ENCODE measurements at regions not wholly inside any gene's neighbourhood (a gene's known extent, or its start where the extent isn't known, plus 50 kb on each side); places are given as distances from the start of the nearest gene placed in this dataset.

GRCh38 chr10:106254071-106254470 lies 910.4 kb downstream of the SORCS1 start:
- no peak for TF ChIP-seq Cebpa-rat (IDR thresholded peaks at IDR 0.05)
- no peak overlapping the region for H3K4me3 ChIP-seq
- H3K9me3 ChIP-seq (replicated peaks in 1 of 11): peaks cover 0 to 4% (median 0%) of the 10 kb centered on the region in 11 experiments; a peak in 2 of 22 replicates
- H3K4me2 ChIP-seq: no peak overlapping the region
- no peak overlapping the region for H3K27ac ChIP-seq
- H4K20me1 ChIP-seq: no peaks in the 10 kb centered on the region
- no peak overlapping the region for H3K9ac ChIP-seq
- H3K4me1 ChIP-seq: no peaks in the 10 kb centered on the region
- H3K36me3 ChIP-seq: no peaks in the 10 kb centered on the region
- H3K27me3 ChIP-seq: no peaks in the 10 kb centered on the region

- H3K27ac ChIP-seq: no peak overlapping the region
- H3K4me1 ChIP-seq: no peaks in the 10 kb centered on the region
- H3K4me2 ChIP-seq: no peak overlapping the region
- no peaks in the 10 kb centered on the region for H4K20me1 ChIP-seq
- no peak for TF ChIP-seq Cebpa-rat (IDR thresholded peaks at IDR 0.05)
- H3K36me3 ChIP-seq: no peaks in the 10 kb centered on the region
- H3K27me3 ChIP-seq: no peaks in the 10 kb centered on the region
- no peak overlapping the region for H3K4me3 ChIP-seq
- H3K9me3 ChIP-seq (replicated peaks in 1 of 11): peaks cover 0 to 4% (median 0%) of the 10 kb centered on the region in 11 experiments; a peak in 2 of 22 replicates
- no peak overlapping the region for H3K9ac ChIP-seq
These were observed 912.0 kb downstream of the SORCS1 start for GRCh38 chr10:106252541-106252940.

GRCh38 chr10:106251573-106251972 lies 912.9 kb downstream of the SORCS1 start:
- no peaks in the 10 kb centered on the region for H3K27me3 ChIP-seq
- H3K4me2 ChIP-seq: no peak overlapping the region
- no peak overlapping the region for H3K27ac ChIP-seq
- no peaks in the 10 kb centered on the region for H3K4me1 ChIP-seq
- H3K4me3 ChIP-seq: no peak overlapping the region
- no peak for TF ChIP-seq Cebpa-rat (IDR thresholded peaks at IDR 0.05)
- H3K9ac ChIP-seq: no peak overlapping the region
- H4K20me1 ChIP-seq: no peaks in the 10 kb centered on the region
- no peaks in the 10 kb centered on the region for H3K36me3 ChIP-seq
- no peaks in the 10 kb centered on the region for H3K9me3 ChIP-seq (replicated peaks in 1 of 11)

- Histone ChIP-seq H3K36me3 (no peaks in the 10 kb centered on the region), H3K27ac (no peak overlapping the region), H3K4me2 (no peak overlapping the region), H3K4me1 (no peaks in the 10 kb centered on the region), H4K20me1 (no peaks in the 10 kb centered on the region), H3K9me3 (replicated peaks in 1 of 11) (no peaks in the 10 kb centered on the region), H3K4me3 (no peak overlapping the region), H3K9ac (no peak overlapping the region), H3K27me3 (no peaks in the 10 kb centered on the region)
- no peak for TF ChIP-seq Cebpa-rat (IDR thresholded peaks at IDR 0.05)
These were observed 922.2 kb downstream of the SORCS1 start for GRCh38 chr10:106242301-106242700.

- no peaks in the 10 kb centered on the region for H3K9me3 ChIP-seq (replicated peaks in 1 of 11)
- no peak overlapping the region for H3K4me3 ChIP-seq
- H3K4me2 ChIP-seq: no peak overlapping the region
- H3K9ac ChIP-seq: no peak overlapping the region
- no peak overlapping the region for H3K27ac ChIP-seq
- no peaks in the 10 kb centered on the region for H3K36me3 ChIP-seq
- no peaks in the 10 kb centered on the region for H3K27me3 ChIP-seq
- H4K20me1 ChIP-seq: no peaks in the 10 kb centered on the region
- no peak for TF ChIP-seq Cebpa-rat (IDR thresholded peaks at IDR 0.05)
- H3K4me1 ChIP-seq: no peaks in the 10 kb centered on the region
These were observed 937.7 kb downstream of the SORCS1 start for GRCh38 chr10:106226828-106227227.

- Histone ChIP-seq H3K27ac (no peak overlapping the region), H3K4me2 (no peak overlapping the region), H3K4me3 (no peak overlapping the region), H3K9ac (no peak overlapping the region), H4K20me1 (no peaks in the 10 kb centered on the region), H3K4me1 (no peaks in the 10 kb centered on the region), H3K27me3 (no peaks in the 10 kb centered on the region), H3K36me3 (no peaks in the 10 kb centered on the region), H3K9me3 (replicated peaks in 1 of 11) (no peaks in the 10 kb centered on the region)
- no peak for TF ChIP-seq Cebpa-rat (IDR thresholded peaks at IDR 0.05)
These were observed 938.4 kb downstream of the SORCS1 start for GRCh38 chr10:106226142-106226541.

GRCh38 chr10:106224676-106225075 lies 939.8 kb downstream of the SORCS1 start:
- Histone ChIP-seq H3K9ac (no peak overlapping the region), H3K4me3 (no peak overlapping the region), H3K4me2 (no peak overlapping the region), H3K4me1 (no peaks in the 10 kb centered on the region), H3K9me3 (replicated peaks in 1 of 11) (no peaks in the 10 kb centered on the region), H3K36me3 (no peaks in the 10 kb centered on the region), H3K27me3 (no peaks in the 10 kb centered on the region), H3K27ac (no peak overlapping the region), H4K20me1 (no peaks in the 10 kb centered on the region)
- no peak for TF ChIP-seq Cebpa-rat (IDR thresholded peaks at IDR 0.05)

GRCh38 chr10:106217627-106218026 lies 946.9 kb downstream of the SORCS1 start:
- Histone ChIP-seq H3K36me3 (no peaks in the 10 kb centered on the region), H3K27ac (no peak overlapping the region), H3K4me2 (no peak overlapping the region), H3K4me3 (no peak overlapping the region), H3K9me3 (replicated peaks in 1 of 11) (no peaks in the 10 kb centered on the region), H3K4me1 (no peaks in the 10 kb centered on the region), H3K27me3 (no peaks in the 10 kb centered on the region), H4K20me1 (no peaks in the 10 kb centered on the region), H3K9ac (no peak overlapping the region)
- TF ChIP-seq Cebpa-rat (IDR thresholded peaks at IDR 0.05): no peak

GRCh38 chr10:106216085-106216484 lies 948.4 kb downstream of the SORCS1 start:
- no peaks in the 10 kb centered on the region for H3K4me1 ChIP-seq
- H3K27ac ChIP-seq: no peak overlapping the region
- no peak overlapping the region for H3K4me2 ChIP-seq
- H3K4me3 ChIP-seq: no peak overlapping the region
- no peaks in the 10 kb centered on the region for H3K9me3 ChIP-seq (replicated peaks in 1 of 11)
- H3K27me3 ChIP-seq: no peaks in the 10 kb centered on the region
- TF ChIP-seq Cebpa-rat (IDR thresholded peaks at IDR 0.05): no peak
- no peaks in the 10 kb centered on the region for H4K20me1 ChIP-seq
- H3K9ac ChIP-seq: no peak overlapping the region
- no peaks in the 10 kb centered on the region for H3K36me3 ChIP-seq

GRCh38 chr10:106214243-106214642 lies 950.3 kb downstream of the SORCS1 start:
- no peaks in the 10 kb centered on the region for H3K4me1 ChIP-seq
- no peak overlapping the region for H3K4me2 ChIP-seq
- no peak overlapping the region for H3K27ac ChIP-seq
- no peaks in the 10 kb centered on the region; a peak in 1 of 22 replicates for H3K9me3 ChIP-seq (replicated peaks in 1 of 11)
- no peak overlapping the region for H3K9ac ChIP-seq
- TF ChIP-seq Cebpa-rat (IDR thresholded peaks at IDR 0.05): no peak
- H3K36me3 ChIP-seq: no peaks in the 10 kb centered on the region
- no peaks in the 10 kb centered on the region for H4K20me1 ChIP-seq
- H3K27me3 ChIP-seq: no peaks in the 10 kb centered on the region
- no peak overlapping the region for H3K4me3 ChIP-seq

GRCh38 chr10:106213493-106213892 lies 951.0 kb downstream of the SORCS1 start:
- no peaks in the 10 kb centered on the region for H3K27me3 ChIP-seq
- no peaks in the 10 kb centered on the region; a peak in 1 of 22 replicates for H3K9me3 ChIP-seq (replicated peaks in 1 of 11)
- no peak overlapping the region for H3K4me2 ChIP-seq
- no peaks in the 10 kb centered on the region for H4K20me1 ChIP-seq
- no peak overlapping the region for H3K27ac ChIP-seq
- H3K36me3 ChIP-seq: no peaks in the 10 kb centered on the region
- no peak for TF ChIP-seq Cebpa-rat (IDR thresholded peaks at IDR 0.05)
- no peak overlapping the region for H3K4me3 ChIP-seq
- H3K4me1 ChIP-seq: no peaks in the 10 kb centered on the region
- H3K9ac ChIP-seq: no peak overlapping the region
